ENCODE measurements at regions not wholly inside any gene's neighbourhood (a gene's known extent, or its start where the extent isn't known, plus 50 kb on each side); places are given as distances from the start of the nearest gene placed in this dataset.

DNA sequence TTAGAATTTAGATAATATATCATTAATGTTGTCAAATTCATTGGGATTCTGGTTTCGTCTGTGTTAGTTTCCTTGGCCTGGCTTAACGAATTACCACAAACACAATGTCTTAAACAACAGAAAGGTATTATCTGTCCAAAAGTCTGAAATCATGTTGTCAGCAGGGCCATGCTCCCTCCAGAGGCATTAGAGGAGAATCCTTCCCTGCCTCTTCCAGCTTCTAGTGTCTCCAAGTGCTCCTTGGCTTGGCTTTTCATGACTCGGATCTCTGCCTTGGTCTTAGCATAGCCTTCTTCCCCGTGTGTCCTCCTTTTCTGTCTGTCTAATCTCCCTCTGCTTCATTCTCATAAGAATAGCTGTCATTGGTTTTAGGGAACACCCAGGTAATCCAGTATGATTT is 482.5 kb downstream of the SEMA3D start:
- Histone ChIP-seq H2AFZ (ENCODE audit: low read length) (peak overlapping the region; percentile 69), H3K27me3 (ENCODE audit: insufficient read depth, low read length) (no peaks in the 10 kb centered on the region), H3K9me3 (ENCODE audit: low read depth, low read length) (no peaks in the 10 kb centered on the region), H3K27ac (ENCODE audit: low read depth, low read length) (no peak overlapping the region), H3K4me2 (ENCODE audit: insufficient read depth, low read length) (no peak overlapping the region), H3K79me2 (ENCODE audit: insufficient read depth, low read length) (no peaks in the 10 kb centered on the region), H3K36me3 (ENCODE audit: insufficient read depth, low read length) (no peaks in the 10 kb centered on the region), H3K4me1 (ENCODE audit: insufficient read depth, low read length) (peaks cover 24% of the 10 kb centered on the region), H4K20me1 (ENCODE audit: insufficient read depth, low read length) (no peaks in the 10 kb centered on the region), H3K4me3 (ENCODE audit: insufficient read depth, low read length) (no peak overlapping the region)
- no peak for DNase-seq (ENCODE audit: insufficient read length, low spot score, missing footprints)
- TF ChIP-seq, protein P1, sequence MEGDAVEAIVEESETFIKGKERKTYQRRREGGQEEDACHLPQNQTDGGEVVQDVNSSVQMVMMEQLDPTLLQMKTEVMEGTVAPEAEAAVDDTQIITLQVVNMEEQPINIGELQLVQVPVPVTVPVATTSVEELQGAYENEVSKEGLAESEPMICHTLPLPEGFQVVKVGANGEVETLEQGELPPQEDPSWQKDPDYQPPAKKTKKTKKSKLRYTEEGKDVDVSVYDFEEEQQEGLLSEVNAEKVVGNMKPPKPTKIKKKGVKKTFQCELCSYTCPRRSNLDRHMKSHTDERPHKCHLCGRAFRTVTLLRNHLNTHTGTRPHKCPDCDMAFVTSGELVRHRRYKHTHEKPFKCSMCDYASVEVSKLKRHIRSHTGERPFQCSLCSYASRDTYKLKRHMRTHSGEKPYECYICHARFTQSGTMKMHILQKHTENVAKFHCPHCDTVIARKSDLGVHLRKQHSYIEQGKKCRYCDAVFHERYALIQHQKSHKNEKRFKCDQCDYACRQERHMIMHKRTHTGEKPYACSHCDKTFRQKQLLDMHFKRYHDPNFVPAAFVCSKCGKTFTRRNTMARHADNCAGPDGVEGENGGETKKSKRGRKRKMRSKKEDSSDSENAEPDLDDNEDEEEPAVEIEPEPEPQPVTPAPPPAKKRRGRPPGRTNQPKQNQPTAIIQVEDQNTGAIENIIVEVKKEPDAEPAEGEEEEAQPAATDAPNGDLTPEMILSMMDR (IDR thresholded peaks at IDR 0.05; ENCODE audit: extremely low read depth, low read depth, low read length), result no peak

DNA sequence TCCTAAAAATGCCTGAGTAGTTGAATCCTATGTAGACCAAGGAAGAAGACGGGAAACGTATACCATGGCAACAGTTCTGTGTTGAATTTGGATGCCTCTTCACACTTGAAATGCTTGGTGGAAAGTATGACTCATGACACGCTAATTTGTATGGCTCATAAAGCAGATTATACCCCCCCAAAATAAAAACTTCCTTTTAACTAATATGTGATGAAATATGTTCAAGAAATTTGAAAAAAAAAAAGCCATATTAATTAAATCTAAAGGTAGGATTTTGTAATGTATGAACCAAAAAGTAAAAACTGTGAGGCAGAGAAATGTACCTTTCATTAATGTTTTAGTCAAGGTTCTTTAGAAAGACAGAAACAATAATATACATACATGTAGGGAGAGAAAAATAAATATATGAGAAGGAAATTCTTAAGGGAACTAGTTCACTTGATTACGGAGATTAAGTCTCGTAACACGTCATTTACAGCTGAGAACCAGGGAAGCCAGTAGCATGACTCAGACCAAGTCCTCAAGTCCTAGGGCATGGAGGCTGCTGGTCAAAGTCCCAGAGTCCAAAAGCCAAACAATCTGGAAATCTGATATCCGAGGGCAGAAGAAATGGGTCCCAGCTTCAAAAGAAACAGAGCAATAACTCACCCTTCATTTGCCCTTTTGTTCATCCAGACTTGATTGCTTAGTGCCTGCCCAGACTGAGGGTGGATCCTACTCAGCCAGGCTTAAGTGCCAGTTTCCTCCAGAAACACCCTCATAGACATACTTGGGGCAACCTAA is 485.1 kb downstream of the SEMA3D start:
- Histone ChIP-seq H2AFZ (ENCODE audit: low read length) (peak overlapping the region; percentile 49), H3K9me3 (ENCODE audit: low read depth, low read length) (no peaks in the 10 kb centered on the region), H3K4me2 (ENCODE audit: insufficient read depth, low read length) (peak overlapping the region; percentile 56)

DNA sequence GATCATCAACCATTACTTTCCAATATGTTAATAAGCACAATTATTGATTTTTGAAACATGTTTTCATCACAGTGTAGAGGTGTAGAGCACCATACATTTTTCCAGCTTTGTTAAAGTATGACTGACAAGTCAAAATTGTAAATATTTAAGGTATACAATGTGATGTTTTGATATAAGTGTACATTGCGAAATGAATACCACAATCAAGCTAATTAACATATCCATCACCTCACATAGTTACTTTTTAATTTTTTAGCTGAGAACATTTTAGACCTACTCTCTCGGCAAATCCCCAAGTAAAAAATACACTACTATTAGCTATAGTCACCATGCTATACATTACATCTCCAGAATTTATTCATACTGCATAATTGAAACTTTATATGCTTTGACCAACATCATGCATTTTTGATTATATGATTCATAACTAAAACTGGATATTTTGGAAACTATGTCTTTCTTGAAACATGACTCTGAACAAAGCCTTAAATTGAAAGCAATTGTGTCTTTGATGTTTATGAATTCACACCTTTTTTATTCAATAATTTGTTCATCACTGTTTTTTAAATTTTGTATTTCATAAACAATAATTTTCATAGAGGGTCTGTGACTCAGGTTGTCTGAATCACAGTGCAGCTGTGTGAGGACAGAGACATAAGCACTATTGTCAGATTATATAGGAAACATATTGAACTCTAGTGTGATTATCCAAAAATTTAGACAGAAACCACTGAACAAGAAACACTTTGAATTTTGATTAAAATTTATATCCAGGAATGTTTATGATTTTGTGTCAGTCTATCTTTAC is 486.1 kb downstream of the SEMA3D start:
- Histone ChIP-seq H3K4me1 (ENCODE audit: insufficient read depth, low read length) (peaks cover 45% of the 10 kb centered on the region), H3K9me3 (ENCODE audit: low read depth, low read length) (no peaks in the 10 kb centered on the region), H3K4me3 (ENCODE audit: insufficient read depth, low read length) (no peak overlapping the region), H4K20me1 (ENCODE audit: insufficient read depth, low read length) (no peaks in the 10 kb centered on the region), H3K79me2 (ENCODE audit: insufficient read depth, low read length) (no peaks in the 10 kb centered on the region), H3K27ac (ENCODE audit: low read depth, low read length) (peak overlapping the region; percentile 96), H3K36me3 (ENCODE audit: insufficient read depth, low read length) (no peaks in the 10 kb centered on the region), H2AFZ (ENCODE audit: low read length) (no peak overlapping the region), H3K4me2 (ENCODE audit: insufficient read depth, low read length) (peak overlapping the region; percentile 56), H3K27me3 (ENCODE audit: insufficient read depth, low read length) (no peaks in the 10 kb centered on the region)
- no peak for DNase-seq (ENCODE audit: insufficient read length, low spot score, missing footprints)
- TF ChIP-seq, protein P1 (IDR thresholded peaks at IDR 0.05; ENCODE audit: extremely low read depth, low read depth, low read length), result no peak

More for the DNA sequence above, 485.1 kb downstream of the SEMA3D start:
- no peaks in the 10 kb centered on the region for H4K20me1 ChIP-seq (ENCODE audit: insufficient read depth, low read length)
- peak overlapping the region; percentile 96 for H3K27ac ChIP-seq (ENCODE audit: low read depth, low read length)
- H3K27me3 ChIP-seq (ENCODE audit: insufficient read depth, low read length), result no peaks in the 10 kb centered on the region
- no peaks in the 10 kb centered on the region for H3K36me3 ChIP-seq (ENCODE audit: insufficient read depth, low read length)
- peaks cover 43% of the 10 kb centered on the region for H3K4me1 ChIP-seq (ENCODE audit: insufficient read depth, low read length)
- DNase-seq (ENCODE audit: insufficient read length, low spot score, missing footprints), result peak; percentile 26
- H3K79me2 ChIP-seq (ENCODE audit: insufficient read depth, low read length), result no peaks in the 10 kb centered on the region
- peak overlapping the region; percentile 26 for H3K4me3 ChIP-seq (ENCODE audit: insufficient read depth, low read length)
- TF ChIP-seq, protein P1 (IDR thresholded peaks at IDR 0.05; ENCODE audit: extremely low read depth, low read depth, low read length), result no peak

DNA sequence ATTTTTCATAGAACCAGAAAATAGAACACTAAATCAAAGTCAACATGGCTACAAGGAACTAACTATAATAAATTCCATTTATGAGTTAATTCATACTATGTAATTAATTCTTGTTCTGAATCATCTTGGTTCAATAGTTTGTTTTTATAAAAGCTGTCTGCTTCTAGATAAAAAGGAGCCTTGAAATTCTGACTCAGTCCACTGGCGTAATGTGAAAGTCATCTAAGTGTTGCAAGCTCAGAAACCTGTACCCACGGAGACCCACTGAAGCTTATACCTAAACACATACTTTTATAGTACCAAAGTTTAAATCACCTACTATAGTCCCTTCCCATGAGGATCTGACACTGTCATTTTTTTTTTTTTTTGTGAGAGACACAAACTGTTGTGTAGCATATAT is 489.4 kb downstream of the SEMA3D start:
- Histone ChIP-seq H4K20me1 (ENCODE audit: insufficient read depth, low read length) (no peaks in the 10 kb centered on the region), H3K4me1 (ENCODE audit: insufficient read depth, low read length) (peaks cover 45% of the 10 kb centered on the region), H3K4me2 (ENCODE audit: insufficient read depth, low read length) (peak overlapping the region; percentile 12), H3K27ac (ENCODE audit: low read depth, low read length) (peak overlapping the region; percentile 69), H3K36me3 (ENCODE audit: insufficient read depth, low read length) (no peaks in the 10 kb centered on the region), H3K79me2 (ENCODE audit: insufficient read depth, low read length) (no peaks in the 10 kb centered on the region), H3K4me3 (ENCODE audit: insufficient read depth, low read length) (no peak overlapping the region), H2AFZ (ENCODE audit: low read length) (no peak overlapping the region), H3K9me3 (ENCODE audit: low read depth, low read length) (no peaks in the 10 kb centered on the region), H3K27me3 (ENCODE audit: insufficient read depth, low read length) (no peaks in the 10 kb centered on the region)
- peak; percentile 54 for DNase-seq (ENCODE audit: insufficient read length, low spot score, missing footprints)
- TF ChIP-seq, protein P1 (IDR thresholded peaks at IDR 0.05; ENCODE audit: extremely low read depth, low read depth, low read length), result no peak
